HG03280 (cell line): ENCODE measurements at regions not wholly inside any gene's neighbourhood (a gene's known extent, or its start where the extent isn't known, plus 50 kb on each side); places are given as distances from the start of the nearest gene placed in this dataset.
"Not testable (repeated sequence)": the region's sequence is repeated elsewhere in the genome, so short reads cannot be mapped to it uniquely, and the experiment has no call there.

Experiments used
- ATAC-seq: cut with Tn5 transposase; IDR thresholded peaks from one replicate; pipeline ENCODE4 v1.9.1; 2021; ENCODE audit warnings: mild to moderate bottlenecking, moderate library complexity; ENCODE audit not compliant: unreplicated experiment

DNA sequence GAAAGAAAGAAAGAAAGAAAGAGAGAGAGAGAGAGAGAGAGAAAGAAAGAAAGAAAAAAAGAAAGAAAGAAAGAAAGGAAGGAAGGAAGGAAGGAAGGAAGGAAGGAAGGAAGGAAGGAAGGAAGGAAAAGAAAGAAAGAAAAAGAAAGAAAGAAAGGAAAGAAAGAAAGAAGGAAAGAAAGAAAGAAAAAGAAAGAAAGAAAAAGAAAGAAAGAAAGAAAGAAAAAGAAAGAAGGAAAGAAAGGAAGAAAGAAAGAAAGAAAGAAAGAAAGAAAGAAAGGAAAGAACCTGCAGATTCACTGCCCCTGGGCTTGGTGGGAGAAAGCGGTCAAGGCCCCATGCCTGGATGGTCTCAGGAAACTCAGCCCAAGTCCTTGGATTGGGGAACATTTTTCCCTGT lies 1426.2 kb downstream of the BRD1 start:
- not testable (repeated sequence) for ATAC-seq

DNA sequence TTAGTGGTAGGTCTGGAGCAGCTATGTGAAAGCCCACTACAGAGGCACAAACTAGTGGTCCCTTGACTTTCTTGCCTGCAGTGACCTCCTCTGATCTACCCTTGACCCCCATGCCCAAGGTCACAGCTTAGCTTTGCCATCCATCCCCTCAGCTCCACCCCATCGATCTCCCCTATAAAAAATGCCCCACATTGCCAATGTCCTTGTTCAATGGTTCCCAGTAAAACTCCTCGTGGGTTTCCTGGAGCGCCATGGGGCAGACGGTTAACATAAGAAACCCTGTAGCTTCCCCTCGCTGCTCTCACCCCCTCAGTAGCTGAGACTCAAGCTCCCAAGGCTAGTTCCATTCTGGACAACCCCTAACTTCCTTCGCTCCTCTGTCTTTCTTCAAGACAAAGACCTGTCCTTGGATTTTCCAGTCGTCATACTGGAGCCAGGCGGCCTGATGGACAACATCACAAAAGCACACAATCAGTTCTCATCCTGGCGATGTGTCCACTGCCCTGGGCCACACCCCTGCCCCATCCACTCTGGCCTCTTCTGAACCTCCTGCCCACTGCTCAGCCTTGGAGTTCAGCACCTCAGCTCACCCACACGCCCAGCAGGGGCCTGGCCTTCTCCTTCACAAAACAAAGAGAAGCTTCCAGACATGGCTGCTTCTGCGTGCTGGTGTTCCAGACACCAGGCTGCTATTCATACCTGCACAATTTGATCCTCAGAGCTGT lies 1429.3 kb downstream of the BRD1 start:
- no peak for ATAC-seq

- no peak for ATAC-seq
Observed at GRCh38 chr22:48397531-48398180, 1430.0 kb downstream of the BRD1 start.

- ATAC-seq: no peak
Observed at GRCh38 chr22:48396785-48397530, 1430.7 kb downstream of the BRD1 start.

DNA sequence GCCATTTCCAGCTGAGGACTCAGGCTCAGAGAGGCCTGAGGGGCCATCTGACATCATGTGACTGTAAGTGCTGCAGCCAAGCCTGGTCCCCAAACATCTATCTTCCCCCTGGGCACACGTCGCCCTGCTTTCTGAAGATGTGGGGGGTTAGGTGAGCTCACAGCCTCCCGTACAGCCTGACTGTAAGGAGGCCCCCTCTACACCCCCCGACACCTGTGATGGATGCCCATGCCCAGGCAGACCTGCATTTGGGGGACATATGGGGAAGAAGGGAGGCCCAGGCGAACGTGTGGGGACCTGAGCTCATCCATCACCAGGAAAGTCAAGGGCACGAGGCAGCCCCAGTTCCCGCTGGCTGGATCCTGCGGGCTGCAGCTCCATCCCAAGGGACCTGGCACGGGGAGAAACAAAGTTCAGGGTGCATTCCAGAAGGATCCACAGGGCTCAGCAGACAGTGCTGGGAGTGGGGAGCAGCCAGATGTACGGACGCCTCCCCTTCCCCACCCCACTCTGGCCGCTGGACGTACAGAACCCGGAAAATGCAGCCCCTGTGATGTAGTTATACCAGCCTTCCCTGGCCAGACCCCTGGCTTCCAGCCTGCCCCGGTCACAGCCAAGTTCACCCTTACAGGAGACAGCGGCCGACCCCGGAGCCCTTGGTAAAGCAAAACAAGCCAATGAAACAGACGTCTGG lies 1431.4 kb downstream of the BRD1 start:
- no peak for ATAC-seq

DNA sequence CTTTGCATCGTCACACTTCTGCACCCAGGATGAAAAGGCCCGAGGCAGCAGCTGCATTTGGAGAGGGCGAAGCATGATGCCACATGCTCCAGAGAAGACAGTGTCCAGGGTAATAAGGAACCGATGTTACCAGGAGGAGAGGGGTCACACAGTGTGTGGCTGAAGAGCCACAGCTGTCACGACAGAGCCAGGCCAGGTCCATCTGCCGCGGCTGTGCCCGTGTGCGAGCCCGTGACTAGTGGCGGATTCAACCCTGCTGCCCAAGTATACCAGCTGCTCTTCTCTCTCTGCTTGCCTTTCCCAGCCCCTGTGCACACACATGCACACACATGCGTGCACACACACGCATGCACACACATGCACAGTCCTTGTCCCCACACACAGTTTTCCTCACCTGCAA lies 1432.5 kb downstream of the BRD1 start:
- no peak for ATAC-seq

- ATAC-seq: no peak
Observed at GRCh38 chr22:48394787-48395186, 1432.9 kb downstream of the BRD1 start.

DNA sequence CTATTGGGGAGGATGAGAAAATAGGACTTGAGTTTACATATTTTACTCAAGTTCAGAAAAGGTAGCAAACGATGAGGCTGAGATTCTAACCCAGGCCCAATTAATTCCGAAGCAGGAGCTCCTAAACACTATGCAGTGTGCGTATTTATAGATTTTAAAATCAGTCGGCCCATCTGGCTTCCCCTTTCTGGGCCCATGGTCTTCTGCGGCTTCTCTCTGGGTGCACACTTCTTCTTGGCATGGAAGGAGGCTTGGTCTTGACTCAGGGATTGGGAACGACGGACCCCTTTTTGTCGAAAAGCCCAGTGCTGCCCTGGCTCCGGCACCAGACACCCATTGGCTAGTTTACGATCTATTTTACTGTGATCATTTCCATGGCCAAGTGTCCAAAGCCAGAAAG lies 1433.8 kb downstream of the BRD1 start:
- no peak for ATAC-seq

GRCh38 chr22:48393041-48393370 lies 1434.7 kb downstream of the BRD1 start:
- no peak for ATAC-seq

DNA sequence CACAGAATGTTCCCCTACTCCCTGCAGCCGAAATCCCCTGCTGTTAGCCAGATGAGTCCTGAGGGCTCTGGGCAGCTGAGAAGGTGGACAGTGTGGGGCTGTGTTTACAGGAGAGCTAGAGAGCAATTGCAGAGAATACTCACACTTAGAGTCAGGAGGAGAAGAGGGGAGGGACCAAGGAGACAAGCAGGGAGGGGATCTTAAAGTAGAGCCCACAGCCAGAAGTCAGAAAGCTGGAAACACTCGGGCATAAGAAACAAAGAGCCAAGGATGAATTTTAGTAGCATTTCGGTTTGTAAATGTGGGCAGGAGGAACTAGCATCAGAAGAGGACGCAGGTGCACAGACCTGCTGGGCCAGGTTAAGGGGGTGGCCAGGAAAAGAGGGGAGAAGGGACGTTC lies 1435.9 kb downstream of the BRD1 start:
- no peak for ATAC-seq

DNA sequence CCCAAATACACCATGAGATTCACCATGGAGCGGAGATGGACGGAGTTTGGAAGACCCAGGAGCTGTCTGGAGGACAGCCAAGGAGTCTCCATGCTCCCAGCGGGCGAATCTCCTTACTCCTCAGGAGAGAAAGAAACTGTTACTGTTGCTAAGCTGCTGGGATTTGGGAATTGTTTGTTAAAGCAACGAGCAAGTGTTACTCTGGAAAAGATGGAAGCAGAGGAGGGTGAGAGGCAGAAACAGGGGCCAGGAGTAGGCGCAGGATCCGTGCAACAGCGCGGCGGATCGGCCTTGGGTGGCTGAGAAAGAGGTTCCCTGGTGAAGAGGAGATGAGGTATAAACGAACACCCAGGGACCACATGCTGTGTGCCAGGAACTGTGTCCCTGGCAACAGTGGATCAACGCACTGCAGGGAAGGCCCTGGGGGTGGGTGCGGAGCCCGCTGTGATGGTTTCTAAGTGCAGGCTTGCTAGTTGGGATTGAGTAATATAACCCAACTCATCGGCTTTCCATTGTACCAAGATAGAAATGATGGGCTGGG lies 1436.4 kb downstream of the BRD1 start:
- no peak for ATAC-seq

- no peak for ATAC-seq
Observed at GRCh38 chr22:48389916-48390315, 1437.8 kb downstream of the BRD1 start.

DNA sequence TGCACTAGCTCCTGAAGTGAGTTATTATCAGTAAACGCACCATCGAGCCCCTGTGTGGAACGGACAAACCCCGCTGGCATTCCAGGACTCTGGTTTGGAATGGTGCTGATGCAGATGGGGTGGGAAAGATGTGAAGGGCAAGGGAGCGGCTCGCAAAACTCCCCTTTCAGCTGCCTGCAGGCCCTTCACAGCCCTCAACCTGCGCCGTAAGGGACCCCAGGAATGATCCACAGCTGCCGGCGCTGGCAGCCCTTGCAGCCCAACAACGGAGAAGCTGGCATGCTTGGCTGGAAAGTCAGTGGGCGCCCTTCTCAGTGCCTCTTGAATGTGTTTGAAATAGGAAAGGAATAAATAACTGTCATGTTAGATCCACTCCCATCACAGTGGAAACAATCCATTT lies 1445.5 kb downstream of the BRD1 start:
- ATAC-seq: no peak

GRCh38 chr22:48380016-48380665 lies 1447.5 kb downstream of the BRD1 start:
- ATAC-seq: no peak

DNA sequence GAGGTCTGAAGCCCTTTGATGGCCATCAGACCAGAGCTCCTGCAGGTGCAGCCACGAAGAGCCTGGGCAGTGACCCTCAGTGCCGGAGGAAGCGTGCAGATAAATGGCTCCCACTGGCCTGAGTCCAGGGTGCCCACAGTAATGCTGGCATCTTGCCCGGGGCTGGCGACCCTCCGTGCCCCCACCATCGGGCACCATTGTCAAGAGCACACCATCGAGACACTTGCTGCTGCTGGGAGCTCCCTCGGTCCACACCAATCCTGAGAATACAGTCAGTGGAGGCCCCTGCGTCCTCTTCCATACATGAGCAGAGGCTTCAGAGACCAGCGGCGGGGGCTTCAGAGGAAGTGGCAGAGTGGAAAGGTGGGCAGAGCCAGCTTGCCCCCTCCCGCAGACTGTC lies 1448.3 kb downstream of the BRD1 start:
- ATAC-seq: no peak

DNA sequence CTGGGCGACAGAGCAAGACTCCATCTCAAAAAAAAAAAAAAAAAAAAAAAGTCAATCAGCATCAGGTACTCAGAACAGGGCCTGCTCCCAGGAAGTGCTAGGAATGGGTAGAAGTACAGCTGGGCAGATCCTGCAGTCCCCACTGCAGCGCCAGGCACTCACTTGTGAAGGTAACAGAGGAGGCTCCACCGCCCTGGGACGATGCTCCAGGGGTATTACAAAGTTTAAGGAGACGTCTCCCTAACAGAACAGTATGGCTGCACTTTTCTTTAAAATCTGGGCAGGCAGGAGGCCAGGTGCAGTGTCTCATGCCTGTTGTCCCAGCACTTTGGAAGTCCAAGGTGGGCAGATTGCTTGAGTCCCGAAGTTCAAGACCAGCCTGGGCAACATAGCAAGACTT lies 1449.0 kb downstream of the BRD1 start:
- no peak for ATAC-seq

GRCh38 chr22:48376936-48377712 lies 1450.5 kb downstream of the BRD1 start:
- no peak for ATAC-seq

- no peak for ATAC-seq
Observed at GRCh38 chr22:48376428-48376827, 1451.2 kb downstream of the BRD1 start.

DNA sequence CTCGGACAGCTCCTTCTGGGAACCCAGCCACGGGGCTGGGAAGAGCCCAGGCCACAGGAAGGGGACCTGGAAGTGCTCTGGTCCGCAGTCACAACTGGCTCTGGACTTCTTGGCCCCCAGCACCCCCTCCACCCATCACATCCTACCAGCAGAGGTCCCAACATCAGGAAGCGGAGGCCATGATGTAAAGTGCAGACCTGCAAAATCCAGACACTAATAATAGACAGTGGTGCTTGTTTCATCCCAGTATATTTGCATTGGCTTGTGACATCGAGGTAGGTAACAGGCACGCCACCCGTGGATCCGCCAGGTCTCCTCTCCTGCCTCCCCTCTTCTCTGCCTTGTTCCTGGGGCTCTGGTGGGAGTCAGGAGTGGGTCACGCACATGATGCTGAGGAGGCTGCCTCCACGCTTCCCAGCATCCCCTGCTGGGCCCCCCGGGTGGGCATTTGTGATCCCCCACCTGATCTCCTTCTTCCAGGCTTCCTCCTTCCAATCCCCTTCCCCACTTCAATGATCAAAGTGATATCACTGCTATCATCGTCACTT lies 1454.0 kb downstream of the BRD1 start:
- ATAC-seq: no peak

DNA sequence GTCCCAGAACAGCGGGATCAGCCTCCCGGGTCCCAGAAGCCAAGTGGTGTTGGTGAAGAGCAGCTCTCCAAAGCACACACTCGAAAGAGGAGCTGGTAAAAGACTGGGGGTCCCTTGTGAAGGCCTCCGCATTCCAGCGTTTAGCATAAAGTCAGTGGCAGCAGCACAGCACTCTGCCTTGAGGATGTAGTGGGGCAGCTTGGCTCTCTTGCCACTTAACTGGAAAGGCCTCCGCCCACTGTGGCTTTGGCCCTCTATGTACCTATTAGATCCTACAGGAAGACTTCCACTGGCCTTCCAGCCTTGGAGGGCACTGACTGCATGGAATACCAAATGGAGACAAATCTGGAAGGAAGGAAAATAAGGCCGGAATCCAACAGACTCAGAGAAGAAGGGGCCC lies 1455.3 kb downstream of the BRD1 start:
- no peak for ATAC-seq
